ENCODE measurements at regions not wholly inside any gene's neighbourhood (a gene's known extent, or its start where the extent isn't known, plus 50 kb on each side); places are given as distances from the start of the nearest gene placed in this dataset.

DNA sequence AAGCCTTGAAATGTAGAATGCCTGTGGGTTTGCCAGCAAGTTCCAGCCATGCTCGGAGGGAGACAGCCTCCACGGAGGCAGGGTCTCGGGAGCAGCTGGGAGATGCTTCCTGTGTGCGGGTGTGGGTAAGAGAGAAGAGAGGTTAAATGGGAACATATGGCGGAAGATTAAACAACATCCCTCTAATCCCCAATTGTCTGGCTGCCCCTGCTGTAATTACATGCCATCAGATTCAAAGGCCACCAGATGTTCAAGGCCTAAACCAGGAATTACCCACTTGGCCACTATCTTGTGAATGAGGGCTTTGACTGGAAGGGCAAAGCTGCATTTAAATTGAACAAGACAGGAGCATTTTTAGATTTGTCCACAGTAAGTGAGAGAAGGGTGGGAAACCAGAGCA is 81.4 kb upstream of the BACE2 start:
- DNase-seq = no peak

DNA sequence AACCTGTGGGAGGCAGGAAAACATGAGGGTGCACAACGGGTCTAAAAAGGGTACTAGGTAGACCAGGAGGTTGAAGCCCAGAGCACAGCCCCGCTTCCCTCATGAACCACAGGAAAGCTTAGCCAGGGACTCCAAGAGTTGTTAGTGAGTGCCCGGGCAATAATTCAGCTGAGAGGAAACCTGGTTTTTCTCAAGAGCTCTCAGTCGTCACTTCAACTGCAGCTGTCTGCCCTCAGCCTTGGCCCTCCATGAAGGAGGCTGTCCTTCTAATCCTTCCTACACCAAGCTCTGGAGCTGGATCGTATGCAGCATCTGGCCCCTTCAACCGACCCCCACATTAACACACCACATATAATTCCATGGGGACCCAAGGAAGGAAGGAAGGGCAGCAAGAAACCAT is 77.0 kb upstream of the BACE2 start:
- DNase-seq = no peak

DNA sequence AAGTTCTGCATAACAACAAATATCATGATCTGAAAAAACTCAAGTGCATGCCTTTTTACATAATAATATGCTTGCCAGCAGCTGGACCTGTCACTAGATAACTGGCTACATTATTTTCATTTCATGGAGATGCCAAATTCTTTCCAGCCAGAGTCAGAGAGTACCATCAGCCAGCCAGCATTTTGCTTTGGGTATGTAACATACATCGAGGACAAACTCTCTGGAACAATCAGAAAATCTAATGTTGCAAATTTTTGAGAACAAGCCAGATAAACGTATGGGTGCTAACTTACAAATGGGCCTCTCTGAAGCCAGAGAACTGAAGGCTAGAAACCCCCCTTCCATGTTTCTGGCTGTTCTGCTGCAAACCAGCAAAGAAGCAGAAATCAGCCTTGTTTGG is 76.3 kb upstream of the BACE2 start:
- no peak for DNase-seq

DNA sequence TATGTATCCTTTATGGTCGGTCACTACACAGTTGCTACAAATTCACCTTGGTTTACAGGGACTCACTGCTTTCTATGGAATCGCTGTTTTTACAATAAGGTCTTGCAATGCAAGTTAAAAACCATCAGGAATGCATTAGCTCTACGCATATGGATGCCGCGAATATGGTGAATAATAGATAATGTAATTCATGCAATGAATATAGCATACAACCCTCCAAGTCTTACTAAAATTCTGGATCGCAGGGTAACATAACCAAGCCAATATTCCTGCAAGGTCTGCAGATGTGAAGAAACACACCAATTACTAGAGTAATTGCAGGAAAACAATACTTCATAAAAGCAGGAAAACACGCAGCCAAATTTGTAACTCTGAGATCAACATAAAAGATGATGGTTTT is 75.6 kb upstream of the BACE2 start:
- DNase-seq = no peak

DNA sequence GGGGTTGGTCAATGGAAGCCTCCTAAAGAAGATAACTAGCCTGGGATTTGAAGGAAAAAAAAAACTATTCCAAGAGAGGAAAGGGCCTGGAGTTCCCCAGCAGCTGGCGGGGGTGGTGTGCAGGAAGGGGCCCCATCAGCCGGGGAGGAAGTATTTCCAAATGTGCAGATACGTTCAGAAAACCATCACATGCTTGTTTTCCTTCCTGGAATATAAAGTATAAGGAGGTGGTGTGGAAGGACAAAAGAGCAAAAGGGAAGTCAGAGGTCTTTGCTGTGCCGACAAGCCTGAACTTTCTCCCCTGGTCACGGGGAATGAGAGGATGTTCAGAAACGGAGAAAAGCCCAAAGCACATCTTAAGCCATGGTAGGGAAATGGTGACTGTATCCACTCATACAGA is 72.0 kb upstream of the BACE2 start:
- DNase-seq = no peak

DNA sequence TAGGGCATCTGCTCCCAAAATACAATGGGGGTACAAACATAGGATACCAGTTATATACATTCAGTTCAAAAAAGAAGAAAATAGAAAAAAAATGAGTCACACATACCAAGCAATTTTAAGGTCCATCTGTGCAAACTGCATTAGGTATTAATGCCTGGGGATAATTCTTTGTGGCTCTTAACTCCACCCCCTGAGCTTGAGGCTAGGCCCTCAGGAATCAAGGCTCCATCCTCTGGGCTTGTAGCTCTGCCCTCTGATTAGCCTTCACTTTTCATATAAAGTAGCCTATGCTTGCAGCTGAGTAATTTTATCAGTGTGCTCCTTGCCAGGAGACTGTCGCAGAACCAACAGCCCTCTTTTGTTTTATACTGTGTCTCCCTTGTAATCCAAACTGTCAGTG is 69.9 kb upstream of the BACE2 start:
- DNase-seq = no peak

DNA sequence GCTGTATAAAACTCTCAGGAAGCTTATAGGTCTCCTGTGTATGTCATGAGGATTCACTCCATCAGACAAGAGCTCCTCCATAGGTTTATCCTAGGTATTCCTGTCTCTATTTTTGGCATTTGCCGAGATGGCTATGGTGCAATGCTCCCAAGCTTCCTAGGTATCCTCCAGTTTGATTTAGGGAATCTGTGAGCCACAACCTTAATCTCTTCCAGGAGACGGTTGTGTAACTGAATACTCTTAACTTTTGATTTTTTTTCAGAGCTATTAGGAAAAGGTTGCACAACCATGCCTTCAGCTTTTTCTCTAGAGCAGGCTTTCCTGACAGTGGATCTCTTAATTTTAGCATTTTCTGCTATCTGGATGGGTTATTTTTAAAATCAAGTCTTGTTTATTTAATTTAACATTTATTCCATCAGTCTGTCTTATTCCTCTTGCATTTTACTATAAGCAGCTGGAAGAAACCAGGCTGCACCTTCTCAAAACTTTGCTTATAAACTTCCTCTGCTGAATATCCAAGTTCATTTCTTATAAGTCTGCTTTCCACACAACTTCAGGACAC is 69.4 kb upstream of the BACE2 start:
- DNase-seq = no peak

DNA sequence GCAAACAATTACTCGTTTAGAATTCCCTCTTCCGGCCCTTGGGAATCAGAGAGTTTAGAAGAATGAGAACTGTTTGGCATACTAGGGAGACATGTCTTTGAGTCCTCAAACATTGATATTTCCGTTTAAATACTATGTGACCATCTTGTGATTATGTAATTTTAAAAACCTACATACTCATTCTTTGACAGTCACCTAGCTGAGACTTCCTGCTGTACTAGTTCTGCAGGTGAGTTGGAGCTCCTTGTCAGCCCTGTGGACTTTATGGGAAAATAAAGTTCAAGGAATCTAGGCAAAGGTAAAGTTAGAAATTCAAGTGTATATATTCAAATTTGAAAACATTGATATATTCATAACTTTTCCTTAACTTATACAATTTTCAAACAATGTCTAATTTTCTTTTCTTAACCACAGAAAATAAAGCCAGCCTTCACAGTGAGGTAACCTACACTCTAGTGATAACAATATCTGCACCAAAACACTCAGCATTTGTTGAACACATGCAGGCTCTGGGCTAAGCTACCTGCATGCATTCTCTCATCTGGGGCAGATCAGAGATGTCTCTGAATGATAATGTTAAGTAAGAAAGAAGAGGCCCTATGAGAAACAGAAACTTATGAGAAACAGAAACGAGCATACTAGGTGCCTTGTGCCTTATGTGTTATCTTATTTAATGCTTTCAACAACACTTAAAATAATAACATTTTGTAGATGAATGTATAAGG is 67.0 kb upstream of the BACE2 start:
- DNase-seq = no peak

DNA sequence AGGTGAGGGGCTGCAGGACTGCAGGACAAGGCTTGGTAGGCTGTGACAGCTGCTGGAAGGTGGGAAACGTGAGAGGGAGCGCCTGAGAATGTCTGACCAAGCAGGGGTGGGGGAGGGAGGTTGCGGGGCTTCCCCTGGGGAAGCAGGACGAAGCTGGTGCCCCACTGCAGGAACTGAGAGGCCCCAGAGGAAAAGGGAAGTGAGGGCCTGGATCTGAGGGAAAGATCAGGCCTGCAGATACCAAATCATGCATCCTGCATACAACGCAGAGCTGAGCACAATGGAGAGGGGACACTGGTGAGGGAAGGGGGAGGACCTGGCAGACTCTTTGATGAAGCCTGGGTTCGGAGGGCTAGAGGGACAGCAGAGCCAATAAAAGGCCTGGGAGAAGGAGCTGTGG is 65.7 kb upstream of the BACE2 start:
- no peak for DNase-seq

DNA sequence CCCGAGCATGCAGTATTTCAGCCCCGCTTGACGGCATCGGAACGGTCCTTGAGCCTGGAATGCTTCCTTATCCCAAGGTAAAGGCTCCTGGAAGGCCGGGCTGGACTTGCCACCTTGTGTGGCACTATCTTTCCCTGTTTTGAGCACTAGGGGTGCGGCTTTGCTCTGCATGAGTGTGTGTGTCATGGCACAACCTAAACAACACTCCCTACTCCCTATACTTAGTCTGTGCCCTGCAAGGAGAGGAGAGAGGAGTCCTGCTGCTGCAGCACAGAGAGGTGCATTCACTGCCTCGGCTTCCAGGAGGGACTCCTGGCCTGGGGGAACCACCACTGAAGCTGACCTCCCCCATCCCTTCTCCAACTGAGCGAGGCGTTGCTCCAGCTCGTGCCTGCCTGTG is 60.4 kb upstream of the BACE2 start:
- DNase-seq = no peak

DNA sequence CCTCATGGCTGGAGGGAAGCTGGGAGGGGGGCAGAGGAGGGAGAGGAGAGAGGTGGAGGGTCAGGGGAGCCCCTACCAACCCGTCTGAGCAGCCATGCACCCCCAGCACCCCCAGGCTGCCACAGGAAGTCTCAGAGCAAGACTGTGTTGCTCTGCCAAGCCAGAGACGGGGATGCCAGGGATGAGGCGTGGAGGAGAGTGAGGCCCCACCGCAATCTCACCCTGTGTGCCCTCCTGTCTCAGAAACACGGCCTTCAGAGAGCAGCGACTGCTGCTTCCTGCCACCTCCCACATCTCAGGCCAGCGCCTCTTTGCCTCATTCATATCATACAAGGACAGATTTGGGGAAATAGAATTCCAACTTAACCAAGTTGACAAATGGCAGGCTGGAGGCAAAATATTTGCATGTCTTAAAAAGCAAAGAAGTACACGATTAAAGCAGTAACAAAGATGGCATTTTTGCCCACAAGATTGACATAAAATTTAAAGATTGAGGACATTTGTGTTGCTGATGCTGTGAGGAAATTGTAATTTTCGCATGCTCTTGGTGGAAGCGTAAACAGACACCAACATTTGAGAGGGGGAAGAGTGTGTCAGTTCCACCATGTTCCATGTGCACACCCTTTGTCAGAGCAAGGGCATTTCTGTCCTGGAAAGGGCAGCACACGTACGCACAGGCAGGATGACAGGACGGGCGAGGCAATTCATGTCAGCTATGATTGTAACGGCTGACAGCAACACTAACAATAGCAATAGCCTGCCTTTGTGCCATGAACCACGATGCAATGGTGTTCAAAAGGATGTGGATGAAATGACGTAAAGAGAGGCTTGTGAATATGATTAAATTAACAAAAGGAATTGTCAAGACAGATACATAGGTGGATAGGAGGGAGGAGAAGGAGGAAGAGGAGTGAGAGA is 59.0 kb upstream of the BACE2 start:
- no peak for DNase-seq

DNA sequence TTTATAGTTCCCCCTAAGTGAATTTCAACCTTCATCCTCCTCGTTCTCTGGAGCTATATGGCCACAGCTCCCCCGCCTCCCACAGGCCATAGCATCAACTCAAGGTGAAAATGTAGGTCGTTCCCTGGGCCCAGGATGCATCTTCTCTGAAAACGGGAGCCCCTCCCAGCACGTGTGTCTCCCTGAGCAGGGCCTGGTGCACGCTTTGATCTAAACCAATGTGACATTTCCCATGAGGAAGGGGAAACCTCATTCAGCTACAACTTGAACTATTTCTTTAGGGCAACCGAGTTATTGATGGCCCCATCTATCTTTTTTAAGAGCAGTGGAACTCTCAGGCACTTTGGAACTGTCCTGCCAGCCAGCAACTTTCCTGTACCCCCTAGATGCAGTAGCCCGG is 57.8 kb upstream of the BACE2 start:
- no peak for DNase-seq

DNA sequence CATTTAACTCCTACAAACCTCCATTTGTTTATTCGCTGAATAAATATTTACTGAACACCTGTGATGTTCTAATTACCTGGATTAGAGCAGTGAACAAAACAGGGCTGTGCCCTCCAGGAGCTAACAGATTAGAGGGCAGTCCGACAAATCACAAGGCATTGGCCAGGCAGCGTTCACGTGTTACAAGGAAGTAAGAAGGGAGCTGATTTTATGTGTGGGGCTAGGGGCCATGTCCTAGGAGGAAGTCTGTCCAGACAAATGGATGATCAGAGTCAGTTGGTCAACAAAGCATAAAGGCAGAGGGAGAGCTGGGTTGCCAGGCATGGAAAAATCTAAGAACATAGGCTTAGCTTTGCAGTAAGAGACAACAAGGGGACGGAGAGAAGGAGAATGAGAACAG is 57.3 kb upstream of the BACE2 start:
- DNase-seq = no peak

DNA sequence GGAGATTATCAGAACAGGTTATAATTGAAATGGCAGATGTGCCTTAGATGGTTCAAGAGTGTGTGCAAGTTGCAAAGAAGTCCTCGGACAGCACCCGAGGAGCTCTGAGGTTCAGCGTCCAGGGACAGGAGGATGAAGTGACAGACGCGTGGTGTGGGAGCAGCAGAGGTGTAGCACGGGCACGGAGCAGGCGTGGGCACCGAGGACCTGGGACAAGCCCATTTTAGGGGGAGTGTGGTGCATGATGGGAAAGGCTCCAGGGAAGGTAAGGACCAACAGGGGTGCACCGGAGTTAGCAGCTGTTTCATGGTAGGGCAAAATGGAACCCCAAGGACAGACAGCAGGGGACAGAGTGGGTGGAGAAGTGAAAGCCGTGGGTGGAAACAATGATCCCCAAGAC is 56.3 kb upstream of the BACE2 start:
- DNase-seq = no peak

DNA sequence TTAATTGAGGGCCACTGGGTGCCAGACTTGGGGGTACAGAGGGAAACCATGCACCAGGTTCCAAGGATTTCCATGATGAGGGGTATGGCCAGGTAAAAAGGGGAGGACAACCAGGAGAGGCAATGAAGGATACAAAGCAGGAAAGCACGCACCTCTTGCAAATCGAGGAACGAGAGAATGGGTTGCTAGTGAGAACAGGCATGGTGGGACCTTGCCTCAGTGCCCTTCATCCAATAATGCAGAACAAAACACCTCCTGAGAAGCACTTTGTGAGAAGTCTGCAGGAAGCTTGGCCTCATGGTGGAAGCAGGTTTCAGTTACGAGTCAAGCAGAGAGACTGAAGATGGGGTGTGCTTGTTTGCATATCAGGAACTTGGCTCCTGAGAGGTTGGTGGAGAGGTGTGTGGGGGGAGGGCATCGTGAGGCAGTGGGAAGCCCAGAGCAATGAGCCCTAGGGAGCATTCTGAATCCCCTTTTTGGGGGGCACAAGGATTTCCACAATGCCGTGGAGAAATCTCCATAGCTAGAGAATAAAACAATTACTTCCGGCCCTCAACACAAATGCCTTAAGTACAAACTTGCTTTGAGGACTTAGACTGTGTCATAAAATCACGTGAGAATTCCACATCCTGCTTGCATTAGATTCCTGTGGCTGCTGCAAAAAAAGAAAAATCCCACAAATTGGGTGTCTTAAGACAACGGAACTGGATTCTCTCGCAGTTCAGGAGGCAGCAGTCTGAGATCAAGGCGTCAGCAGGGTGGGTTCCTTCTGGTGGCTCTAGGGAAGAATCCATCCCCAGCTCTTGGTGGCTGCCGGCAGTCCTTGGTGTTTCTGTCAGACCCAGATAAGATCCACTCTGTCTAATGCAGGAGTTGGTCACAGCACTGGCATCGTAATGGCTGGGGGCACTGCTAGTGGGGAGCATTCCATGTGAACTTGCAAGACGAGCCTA is 54.9 kb upstream of the BACE2 start:
- peak; percentile 8 for DNase-seq

DNA sequence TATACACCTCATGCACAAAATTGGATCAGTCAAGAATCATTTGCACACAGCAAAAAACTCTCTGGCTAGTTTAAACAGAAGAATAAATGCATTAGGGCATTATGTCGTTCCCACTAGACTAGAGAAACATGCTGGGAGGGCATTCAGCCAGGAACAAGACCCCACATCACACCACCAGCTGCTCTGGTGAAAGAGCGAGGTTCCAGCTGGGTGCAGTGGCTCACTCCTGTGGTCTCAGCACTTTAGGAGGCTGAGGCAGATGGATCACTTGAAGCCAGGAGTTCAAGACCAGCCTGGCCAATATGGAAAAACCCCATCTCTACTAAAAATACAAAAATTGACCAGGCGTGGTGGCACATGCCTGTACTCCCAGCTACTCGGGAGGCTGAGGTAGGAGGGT is 52.1 kb upstream of the BACE2 start:
- DNase-seq = no peak

All from stimulated activated CD4-positive, alpha-beta T cell treated with anti-CD3 and anti-CD28 coated beads, Interleukin-15, amount 100 ng/mL, for 24 hours (primary cell).